Stimulated activated CD4-positive, alpha-beta T cell treated with anti-CD3 and anti-CD28 coated beads, Interleukin-12 subunit alpha, Interleukin-12 subunit beta, amount 100 ng/mL, for 48 hours (primary cell): ENCODE measurements at regions not wholly inside any gene's neighbourhood (a gene's known extent, or its start where the extent isn't known, plus 50 kb on each side); places are given as distances from the start of the nearest gene placed in this dataset.

Experiments used
- DNase-seq, 3 donors: peaks; one replicate each; pipeline ENCODE4 v3.0.0-alpha.2; 2020; ENCODE audit warnings: low read depth in 2 of 3, low spot score in 1 of 3

DNA sequence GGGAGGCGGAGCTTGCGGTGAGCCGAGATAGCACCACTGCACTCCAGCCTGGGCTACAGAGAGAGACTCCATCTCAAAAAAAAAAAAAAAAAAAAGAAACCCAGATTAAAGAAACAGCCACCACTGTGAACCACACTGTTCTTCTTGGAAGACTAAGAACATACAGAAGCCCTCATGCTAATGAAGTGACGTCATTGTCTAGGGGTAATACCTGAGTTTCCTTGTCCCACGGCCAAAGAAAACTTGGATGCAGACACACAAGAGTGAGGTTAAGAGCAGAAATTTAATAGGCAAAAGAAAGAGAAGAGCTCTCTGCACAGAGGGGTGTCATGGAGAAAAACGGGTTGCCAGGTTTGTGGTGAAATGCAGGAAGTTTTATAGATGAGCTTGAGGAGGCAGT lies 691.6 kb downstream of the NLGN4X start:
- no peak for DNase-seq

- DNase-seq, result no peak
Observed at GRCh38 chrX:5536261-5536660, 692.4 kb downstream of the NLGN4X start.

GRCh38 chrX:5528057-5528456 lies 700.6 kb downstream of the NLGN4X start:
- no peak for DNase-seq

DNA sequence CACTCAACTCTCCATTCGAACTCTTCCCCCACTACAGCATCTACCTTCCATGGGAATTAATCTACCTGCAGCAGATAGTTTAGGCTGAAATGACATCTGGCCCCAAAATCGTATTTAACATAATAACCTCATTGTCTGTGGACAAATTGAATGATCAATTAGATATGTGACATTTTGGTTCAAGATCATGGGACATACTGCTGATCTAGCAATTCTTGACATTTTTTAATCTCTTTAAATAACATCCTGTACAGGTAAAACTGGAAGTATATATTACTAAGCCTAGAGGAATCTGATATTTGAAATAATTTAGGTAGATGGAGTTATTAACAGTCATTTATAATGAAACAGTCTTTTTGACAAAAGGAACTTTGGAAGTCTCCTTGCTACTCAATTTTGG lies 702.5 kb downstream of the NLGN4X start:
- no peak for DNase-seq

GRCh38 chrX:5490786-5491563 lies 737.7 kb downstream of the NLGN4X start:
- no peak for DNase-seq

- DNase-seq, result no peak
Observed at GRCh38 chrX:5474282-5474681, 754.4 kb downstream of the NLGN4X start.

- no peak for DNase-seq
Observed at GRCh38 chrX:5458300-5458842, 770.3 kb downstream of the NLGN4X start.

GRCh38 chrX:5449323-5449722 lies 779.3 kb downstream of the NLGN4X start:
- no peak for DNase-seq

DNA sequence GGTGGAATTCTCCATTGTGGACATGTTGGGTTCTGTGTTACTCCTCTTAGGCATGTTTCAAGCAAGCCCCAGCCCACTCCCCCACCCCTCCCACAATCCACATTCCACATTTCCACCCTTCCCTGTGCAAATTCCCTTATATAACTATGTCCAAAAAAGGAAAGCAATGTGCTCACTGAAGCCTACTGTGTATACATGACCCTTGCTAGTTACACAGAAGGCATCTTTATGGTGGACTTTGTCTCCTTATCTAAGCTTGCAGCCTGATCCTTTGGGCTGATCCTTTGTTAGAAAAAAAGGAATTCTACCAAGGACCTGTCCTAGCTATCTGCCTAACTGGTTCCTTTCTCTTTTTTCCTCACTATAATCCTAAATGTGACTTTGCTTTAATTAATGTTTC lies 796.8 kb downstream of the NLGN4X start:
- no peak for DNase-seq

GRCh38 chrX:5425119-5425518 lies 803.5 kb downstream of the NLGN4X start:
- no peak for DNase-seq

DNA sequence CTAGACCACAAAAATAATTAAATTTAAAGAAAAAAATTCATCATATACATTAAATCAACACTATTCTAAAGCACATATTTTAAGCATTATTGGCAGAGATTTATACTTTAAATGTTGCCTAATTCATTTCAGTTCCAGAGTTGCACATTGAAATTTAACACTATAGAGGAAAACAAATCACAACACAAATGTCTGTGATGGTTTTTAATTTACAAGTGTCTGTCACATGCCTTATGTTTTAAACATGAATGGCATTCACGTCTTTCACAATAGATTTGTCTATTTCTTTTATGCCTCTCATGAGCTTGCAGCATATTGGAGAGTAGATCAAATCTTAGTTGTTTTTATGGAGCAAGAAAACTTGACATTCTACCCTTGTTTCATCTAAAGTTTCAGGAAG lies 811.3 kb downstream of the NLGN4X start:
- DNase-seq, result no peak

- no peak for DNase-seq
Observed at GRCh38 chrX:5415738-5416137, 812.9 kb downstream of the NLGN4X start.

DNA sequence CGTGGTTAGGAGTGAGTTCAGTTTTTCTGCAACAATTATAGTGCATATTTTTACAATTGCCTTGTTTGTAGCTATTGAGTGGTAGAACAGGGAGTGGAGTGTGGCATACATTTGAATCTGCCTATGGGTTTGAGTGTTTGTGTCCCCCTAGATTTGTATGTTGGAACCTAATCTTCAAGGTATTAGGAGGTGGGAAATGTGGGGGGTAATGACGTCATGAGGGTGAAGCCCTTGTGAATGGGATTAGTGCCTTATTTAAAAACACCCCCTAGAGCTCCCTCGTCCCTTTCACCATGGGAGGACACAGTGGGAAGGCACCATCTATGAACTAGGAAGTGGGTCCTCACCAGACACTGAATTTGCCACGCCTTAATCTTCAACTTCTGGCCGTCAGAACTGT lies 819.6 kb downstream of the NLGN4X start:
- DNase-seq, result no peak

GRCh38 chrX:5402461-5402860 lies 826.2 kb downstream of the NLGN4X start:
- no peak for DNase-seq

- no peak for DNase-seq
Observed at GRCh38 chrX:5399403-5399802, 829.3 kb downstream of the NLGN4X start.

DNA sequence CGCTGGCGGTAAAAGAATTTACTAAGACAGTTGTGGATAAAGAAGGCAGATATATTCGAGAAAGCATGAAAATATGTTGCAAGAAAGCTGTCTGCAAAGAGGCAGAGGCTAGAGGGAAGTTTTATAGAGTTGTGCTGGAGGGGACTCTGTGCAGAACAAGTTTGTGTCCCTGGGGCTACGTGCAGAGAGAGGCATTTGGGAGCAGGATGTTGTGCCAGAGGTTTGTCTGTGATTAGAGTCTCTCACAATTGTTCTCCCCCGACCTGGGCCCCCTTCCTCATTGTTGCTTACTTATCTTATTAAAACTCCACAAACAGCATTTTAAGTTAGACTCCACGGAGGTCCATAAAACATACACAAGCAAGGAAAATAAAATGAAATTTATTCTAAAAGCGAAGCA lies 831.3 kb downstream of the NLGN4X start:
- no peak for DNase-seq

DNA sequence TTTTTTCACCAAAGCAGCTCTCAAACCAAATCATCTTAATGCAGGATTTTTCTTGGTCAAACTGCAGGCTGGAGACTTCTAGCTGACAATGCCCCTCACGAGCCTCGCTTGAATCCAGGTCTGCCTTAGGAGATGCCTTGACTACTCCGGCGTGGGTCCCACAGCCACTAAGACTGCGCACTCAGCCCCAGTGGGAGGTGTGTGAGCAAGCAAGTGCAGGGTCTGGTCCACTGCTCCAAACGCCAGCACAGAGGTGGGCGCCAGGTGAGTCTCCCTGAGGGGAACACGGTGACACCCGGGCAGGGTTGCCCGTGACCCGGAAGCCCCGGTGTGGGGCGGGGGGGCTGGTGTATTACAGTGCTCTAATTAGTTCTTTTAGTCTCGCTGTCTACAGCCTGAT lies 838.3 kb downstream of the NLGN4X start:
- no peak for DNase-seq

GRCh38 chrX:5388087-5388486 lies 840.6 kb downstream of the NLGN4X start:
- DNase-seq, result no peak

- DNase-seq, result no peak
Observed at GRCh38 chrX:5380426-5380825, 848.2 kb downstream of the NLGN4X start.

- no peak for DNase-seq
Observed at GRCh38 chrX:5341902-5342301, 886.8 kb downstream of the NLGN4X start.

DNA sequence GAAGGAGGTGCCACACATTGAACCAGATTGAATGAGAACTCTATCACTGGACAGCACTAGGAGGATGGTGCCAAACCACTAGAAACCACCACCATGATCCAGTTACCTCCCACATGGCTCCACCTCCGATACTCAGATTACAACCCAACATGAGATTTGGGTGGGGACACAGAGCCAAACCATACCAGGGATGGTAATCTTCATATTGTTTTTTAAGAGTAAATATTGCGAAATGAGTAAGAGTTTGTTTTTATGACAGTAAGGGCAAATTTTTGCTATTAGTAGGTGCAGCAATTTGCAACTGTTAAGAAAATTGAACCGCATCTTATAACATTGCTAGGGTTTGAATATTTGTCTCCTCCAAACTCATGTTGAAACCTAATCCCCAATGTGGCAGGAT lies 891.5 kb downstream of the NLGN4X start:
- no peak for DNase-seq

GRCh38 chrX:5324546-5324945 lies 904.1 kb downstream of the NLGN4X start:
- DNase-seq, result no peak

DNA sequence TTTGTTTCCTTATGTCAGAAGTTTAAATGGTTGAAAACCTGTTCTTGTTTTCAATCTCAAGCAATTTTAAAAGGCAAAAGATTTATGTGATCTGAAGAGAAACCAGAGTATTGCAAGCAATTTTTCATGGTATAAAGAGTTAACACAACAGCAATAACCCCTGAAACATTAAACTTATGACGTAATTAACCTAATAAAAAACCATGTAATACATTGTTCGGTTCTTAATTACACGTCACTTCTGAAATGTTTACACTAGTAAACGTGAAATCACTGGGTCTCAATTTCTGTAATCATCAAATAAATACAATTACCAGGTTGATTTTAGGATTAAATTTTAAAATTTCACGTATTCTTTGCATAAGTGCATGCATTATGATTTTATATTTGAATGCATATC lies 914.5 kb downstream of the NLGN4X start:
- DNase-seq, result no peak
